ENCODE measurements at regions not wholly inside any gene's neighbourhood (a gene's known extent, or its start where the extent isn't known, plus 50 kb on each side); places are given as distances from the start of the nearest gene placed in this dataset.
A peak's percentile ranks its signal among the peaks of the same experiment; 100 is the strongest.

DNA sequence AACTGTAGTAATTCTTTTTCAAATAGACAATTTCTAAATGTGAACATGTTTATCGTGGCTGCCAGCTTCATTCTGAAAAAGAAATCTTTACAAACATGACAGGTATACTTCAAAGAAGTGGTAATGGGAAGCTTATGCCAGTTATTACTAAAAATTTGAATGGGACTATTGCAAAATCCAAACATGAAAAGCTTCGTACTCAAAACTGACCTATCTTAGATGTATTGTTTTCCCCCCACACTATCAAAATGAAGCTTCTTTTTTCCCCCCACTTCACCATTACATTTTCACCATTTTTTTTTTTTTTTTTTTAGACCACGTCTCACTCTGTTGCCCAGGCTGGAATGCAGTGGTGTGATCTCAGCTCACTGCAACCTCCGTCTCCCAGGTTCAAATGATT, 50.4 kb upstream of the SERTAD2 start:
- no peak for TF ChIP-seq JUND (IDR thresholded peaks at IDR 0.05; ENCODE audit: low read depth)
- no peak for DNase-seq (ENCODE audit: low read depth in 1 of 2, low spot score in 1 of 2)
- in situ Hi-C loops (cut with HindIII; ENCODE audit: low pct_unique_long_range_greater_than_20kb, low sequenced_read_pairs), result no loop called here

DNA sequence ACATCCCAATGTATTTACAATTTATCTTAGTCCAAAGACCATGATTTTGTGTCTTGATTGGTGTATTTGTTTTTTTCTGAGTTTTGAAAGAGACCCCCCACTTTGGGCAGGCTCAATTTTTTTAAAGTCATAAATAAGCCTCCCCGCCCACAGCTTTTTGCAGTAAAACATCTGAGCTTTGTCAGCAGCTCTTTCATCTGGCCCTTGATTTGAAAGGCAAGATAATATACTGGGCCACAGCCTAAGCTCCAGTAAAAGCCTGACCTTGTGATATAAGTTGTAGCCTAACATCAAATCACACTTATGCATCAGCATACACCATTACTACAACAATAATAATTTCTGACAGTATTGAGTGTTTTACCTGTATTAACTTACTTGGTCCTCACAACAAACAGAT, 51.3 kb upstream of the SERTAD2 start:
- DNase-seq (ENCODE audit: low read depth in 1 of 2, low spot score in 1 of 2), result no peak
- in situ Hi-C loops (cut with HindIII; ENCODE audit: low pct_unique_long_range_greater_than_20kb, low sequenced_read_pairs), result no loop called here
- TF ChIP-seq JUND (IDR thresholded peaks at IDR 0.05; ENCODE audit: low read depth), result no peak

DNA sequence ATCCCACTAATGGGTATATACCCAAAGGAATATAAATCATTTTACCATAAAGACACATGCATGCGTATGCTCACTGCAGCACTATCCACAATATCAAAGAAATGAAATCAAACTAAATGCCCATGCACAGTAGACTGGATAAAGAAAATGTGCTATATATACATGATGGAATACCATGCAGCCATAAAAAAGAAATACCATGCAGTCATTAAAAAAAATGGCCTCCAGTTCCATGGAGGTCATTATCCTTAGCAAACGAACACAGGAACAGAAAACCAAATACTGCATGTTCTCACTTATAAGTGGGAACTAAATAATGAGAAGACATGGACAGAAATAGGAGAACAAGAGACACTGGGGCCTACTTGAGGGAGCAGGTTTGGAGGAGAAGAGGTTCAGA, 53.6 kb upstream of the SERTAD2 start:
- in situ Hi-C loops (cut with HindIII; ENCODE audit: low pct_unique_long_range_greater_than_20kb, low sequenced_read_pairs), result no loop called here
- no peak for DNase-seq (ENCODE audit: low read depth in 1 of 2, low spot score in 1 of 2)
- TF ChIP-seq JUND (IDR thresholded peaks at IDR 0.05; ENCODE audit: low read depth), result no peak

DNA sequence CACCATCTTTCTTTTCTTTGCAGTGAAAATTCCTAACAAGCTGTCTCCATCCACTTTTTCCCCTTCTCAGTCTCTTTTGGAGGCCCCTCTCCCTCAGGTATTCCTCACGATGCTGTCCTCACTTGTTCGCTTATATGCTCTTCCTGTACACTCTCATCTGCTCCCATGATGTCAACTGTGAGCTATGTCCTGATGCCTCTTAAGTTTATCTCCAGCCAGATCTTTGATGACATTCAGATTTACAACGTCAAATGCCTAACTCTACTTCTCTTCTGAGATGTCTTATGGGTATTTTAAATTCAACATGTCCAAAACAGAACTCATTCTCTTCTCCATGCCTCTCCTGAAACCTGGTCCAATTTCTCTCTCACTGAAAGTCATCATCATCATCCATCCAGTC, 55.1 kb upstream of the SERTAD2 start:
- in situ Hi-C loops (cut with HindIII; ENCODE audit: low pct_unique_long_range_greater_than_20kb, low sequenced_read_pairs), result no loop called here
- DNase-seq (ENCODE audit: low read depth in 1 of 2, low spot score in 1 of 2), result no peak
- TF ChIP-seq JUND (IDR thresholded peaks at IDR 0.05; ENCODE audit: low read depth), result no peak

DNA sequence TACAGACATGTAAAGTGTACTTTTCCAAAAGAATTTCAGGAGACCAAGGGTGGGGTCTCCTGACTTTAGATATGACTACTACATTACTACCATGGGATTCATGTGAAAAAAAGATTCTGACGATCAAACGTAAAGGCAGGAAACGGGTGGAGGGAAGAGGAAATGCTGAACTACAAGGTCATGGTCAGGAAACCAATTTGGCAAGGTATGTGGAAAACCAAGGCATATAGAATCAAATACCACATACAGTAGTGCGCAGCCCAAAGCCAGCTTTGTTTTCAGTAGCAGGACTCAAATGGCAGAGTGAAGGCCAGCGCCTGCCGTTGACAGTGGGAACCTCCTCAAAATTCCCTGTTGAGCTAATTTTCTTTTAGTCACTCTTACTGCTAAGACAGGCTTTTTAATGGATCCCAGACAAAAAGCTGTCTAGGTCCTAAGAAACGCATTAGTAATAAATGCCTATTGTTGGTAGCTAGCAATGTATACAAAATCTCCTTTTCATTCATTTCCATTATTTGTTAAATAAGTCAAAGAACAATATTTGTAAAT, 57.6 kb upstream of the SERTAD2 start:
- no peak for DNase-seq (ENCODE audit: low read depth in 1 of 2, low spot score in 1 of 2)
- in situ Hi-C loops (cut with HindIII; ENCODE audit: low pct_unique_long_range_greater_than_20kb, low sequenced_read_pairs), result no loop called here
- no peak for TF ChIP-seq JUND (IDR thresholded peaks at IDR 0.05; ENCODE audit: low read depth)

DNA sequence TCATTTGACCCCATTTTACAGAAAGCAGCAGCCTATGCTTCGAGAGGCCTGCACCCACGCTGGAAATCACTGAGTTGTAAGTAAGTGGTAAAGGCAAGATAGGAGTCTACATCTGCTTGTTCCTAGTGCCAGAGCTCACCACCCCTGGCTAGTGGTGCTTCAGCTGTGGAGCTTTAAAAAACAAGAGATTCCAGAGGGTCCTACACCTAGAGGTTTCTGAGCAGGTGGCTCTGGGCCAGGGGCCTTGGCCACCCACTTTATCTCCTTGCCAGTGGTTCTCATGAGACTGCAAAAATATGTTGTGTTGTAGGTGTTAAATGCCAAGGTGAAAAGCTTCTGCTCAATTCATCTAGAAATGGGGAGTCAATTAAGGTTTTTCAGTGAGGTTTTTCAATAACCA, 60.0 kb upstream of the SERTAD2 start:
- DNase-seq (ENCODE audit: low read depth in 1 of 2, low spot score in 1 of 2), result no peak
- in situ Hi-C loops (cut with HindIII; ENCODE audit: low pct_unique_long_range_greater_than_20kb, low sequenced_read_pairs), result no loop called here
- TF ChIP-seq JUND (IDR thresholded peaks at IDR 0.05; ENCODE audit: low read depth), result no peak

DNA sequence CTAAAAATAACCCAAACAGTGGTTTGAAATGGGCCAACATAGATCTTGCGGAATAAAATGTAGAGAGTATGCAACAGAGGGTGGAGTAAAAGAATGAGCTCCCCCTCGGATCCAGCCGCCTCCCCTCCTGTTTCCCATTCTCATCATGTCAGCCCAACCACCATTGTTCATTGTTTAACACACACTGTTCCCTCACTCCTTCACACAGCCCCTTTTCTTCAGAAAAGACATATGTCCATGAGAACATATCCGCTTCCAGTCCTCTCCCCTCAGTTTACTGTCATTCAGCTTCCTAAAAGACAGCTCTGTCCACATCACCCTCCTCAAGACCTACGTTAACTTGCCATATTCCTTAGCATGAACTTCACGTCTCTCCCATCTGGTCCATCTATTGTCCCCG, 62.9 kb upstream of the SERTAD2 start:
- TF ChIP-seq JUND (IDR thresholded peaks at IDR 0.05; ENCODE audit: low read depth), result no peak
- in situ Hi-C loops (cut with HindIII; ENCODE audit: low pct_unique_long_range_greater_than_20kb, low sequenced_read_pairs), result no loop called here
- DNase-seq (ENCODE audit: low read depth in 1 of 2, low spot score in 1 of 2), result no peak

DNA sequence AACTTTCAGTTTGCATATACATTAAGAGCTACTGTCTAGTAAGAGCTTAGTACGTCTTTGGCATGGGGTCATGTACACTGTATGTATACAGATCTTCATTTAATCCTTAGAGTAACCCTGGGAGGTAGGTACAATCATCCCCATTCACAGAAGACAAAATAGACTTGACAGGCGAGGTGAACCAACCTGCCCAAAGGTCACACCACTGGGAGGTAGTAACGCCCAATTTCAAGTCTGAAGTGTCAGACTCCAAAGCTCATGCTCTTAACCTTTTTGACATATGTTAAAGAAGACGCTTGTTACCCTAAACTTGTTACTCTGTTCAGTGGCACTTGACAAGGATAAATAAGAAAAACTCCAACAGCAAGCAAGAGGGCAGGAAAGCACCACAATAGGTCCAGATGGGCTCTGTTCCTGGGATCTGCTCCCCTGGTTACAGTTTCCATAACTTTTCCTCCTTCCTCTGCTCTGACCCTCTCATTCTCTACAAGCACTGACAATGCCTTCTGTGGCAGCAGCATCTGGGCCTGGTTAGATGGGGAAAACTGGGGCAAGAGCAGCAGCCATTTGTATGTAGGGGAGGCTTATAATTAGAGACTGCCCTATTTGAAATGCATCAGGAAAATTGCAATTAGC, 64.7 kb upstream of the SERTAD2 start:
- in situ Hi-C loops (cut with HindIII; ENCODE audit: low pct_unique_long_range_greater_than_20kb, low sequenced_read_pairs), result no loop called here
- DNase-seq (ENCODE audit: low read depth in 1 of 2, low spot score in 1 of 2), result no peak
- TF ChIP-seq JUND (IDR thresholded peaks at IDR 0.05; ENCODE audit: low read depth), result no peak

DNA sequence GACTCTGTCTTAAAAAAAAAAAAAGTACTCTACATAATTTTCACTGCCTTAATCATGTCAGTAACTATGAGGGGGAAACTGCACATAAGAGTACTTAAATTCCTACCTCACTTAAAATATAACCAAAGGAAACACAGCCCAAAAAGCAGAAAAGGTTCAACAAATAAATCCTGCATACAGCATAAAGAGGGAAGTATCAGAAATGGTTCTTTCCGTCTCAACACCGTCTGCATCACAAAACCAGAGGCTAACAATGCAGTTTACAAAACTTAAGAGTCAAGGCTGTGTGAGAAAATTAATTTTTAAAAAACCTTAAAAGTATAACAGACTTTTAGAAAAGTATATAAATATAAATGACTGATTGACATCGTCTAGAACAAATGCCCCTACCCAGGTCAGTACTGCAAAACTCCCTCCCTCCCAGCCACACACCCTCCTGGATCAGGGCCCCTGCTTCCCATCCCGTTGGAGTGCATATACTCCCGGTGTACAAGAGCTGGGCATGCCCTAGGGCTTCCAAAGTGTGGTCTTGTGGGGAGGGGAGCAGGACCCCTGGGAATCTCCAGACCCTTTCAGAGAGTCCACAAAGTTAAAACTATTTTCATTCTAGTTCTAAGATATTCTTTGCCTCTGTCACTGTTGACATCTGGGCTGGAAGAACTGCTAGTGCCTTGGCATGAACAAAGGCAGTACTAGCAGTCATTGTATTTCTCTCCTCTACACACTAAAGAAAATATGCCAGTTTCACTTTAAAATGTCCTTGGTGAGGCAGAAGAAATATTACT, 67.0 kb upstream of the SERTAD2 start:
- in situ Hi-C loops (cut with HindIII; ENCODE audit: low pct_unique_long_range_greater_than_20kb, low sequenced_read_pairs), result no loop called here
- TF ChIP-seq JUND (IDR thresholded peaks at IDR 0.05; ENCODE audit: low read depth), result no peak
- peak in 1 of 2 experiments; percentile 3 for DNase-seq (ENCODE audit: low read depth in 1 of 2, low spot score in 1 of 2)

DNA sequence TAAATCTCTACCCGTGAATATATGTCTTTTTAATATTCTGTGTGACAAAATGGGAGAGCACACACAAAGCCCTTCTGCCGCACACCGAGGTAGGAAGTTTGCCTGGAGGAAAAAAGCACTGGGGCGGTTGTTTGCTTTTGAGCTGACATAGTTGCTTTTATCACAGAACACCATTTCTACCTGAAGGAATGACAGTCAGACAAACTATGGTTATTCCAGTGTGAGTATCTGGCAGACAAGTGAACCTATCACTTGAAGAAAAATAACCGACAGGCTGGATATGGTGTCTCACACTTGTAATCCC, 67.6 kb upstream of the SERTAD2 start:
- in situ Hi-C loops (cut with HindIII; ENCODE audit: low pct_unique_long_range_greater_than_20kb, low sequenced_read_pairs), result no loop called here
- peak in 1 of 2 experiments; percentile 16 for DNase-seq (ENCODE audit: low read depth in 1 of 2, low spot score in 1 of 2)
- no peak for TF ChIP-seq JUND (IDR thresholded peaks at IDR 0.05; ENCODE audit: low read depth)

DNA sequence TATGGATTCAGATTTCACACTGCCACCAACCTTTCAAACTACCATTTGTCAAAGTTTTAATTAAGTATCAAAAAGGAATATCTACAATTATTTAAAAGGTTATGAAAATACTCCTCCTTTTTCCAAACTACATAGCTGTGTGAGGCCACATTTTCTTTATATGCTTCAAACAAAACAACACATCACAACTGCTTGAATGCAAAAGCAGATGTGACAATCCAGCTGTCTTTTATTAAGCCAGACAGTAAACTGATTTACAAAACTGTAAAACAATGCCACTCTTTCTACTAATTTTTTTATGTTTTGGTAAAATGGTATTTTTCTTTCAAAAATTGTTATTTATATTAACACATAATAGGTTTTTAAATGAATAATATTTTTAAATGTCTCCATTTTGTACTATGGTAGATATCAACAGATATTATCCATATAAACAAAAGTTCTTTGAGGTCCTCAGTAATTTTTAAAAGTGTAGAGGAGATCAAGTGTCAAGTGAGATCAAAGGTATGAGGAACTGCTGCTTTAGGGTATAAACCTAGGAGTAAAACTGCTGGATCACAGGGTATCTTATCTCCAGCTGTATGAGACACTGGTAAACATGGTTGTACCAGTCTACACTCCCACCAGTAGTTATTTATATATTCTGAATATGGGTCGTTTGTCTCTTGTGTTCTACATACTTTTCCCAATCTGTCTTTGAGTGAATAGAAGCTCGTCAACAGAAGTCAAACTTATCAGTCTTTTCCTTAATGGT, 68.8 kb upstream of the SERTAD2 start:
- TF ChIP-seq JUND (IDR thresholded peaks at IDR 0.05; ENCODE audit: low read depth), result no peak
- DNase-seq (ENCODE audit: low read depth in 1 of 2, low spot score in 1 of 2), result no peak
- in situ Hi-C loops (cut with HindIII; ENCODE audit: low pct_unique_long_range_greater_than_20kb, low sequenced_read_pairs), result no loop called here

DNA sequence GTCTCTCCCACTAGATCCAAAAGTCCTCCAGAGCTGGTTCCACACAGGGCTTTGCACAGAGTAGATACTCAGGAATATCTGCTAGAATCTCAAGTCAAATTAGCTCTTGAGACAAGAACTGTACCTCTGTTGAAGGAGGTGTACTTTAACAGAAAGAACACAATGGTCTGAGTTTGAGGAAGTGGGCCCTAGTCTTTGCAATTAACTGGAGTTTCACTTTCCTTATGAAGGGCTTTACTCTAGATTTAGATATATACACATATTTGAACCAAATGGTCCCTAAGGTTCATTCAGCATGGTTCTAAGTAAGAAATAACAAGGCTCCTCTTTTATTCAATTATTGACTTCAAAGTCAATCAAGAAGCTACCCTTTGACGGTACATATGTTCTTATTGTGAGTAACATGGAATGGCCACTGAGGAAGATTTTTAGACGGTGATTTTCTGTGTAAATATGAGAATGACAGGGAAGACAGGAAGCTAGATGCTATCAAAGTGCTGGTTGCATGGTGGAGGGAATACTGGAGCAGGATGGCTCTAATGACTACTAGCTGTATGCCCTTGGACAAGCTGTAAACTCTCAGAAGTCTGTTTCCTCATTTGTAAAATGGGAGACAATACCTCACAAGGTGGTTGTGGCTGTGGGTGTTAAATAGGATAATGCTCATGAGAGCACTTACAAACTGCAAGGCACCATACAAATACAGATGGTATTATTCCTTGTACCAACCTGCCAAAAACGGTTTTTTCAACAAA, 73.5 kb upstream of the SERTAD2 start:
- no peak for TF ChIP-seq JUND (IDR thresholded peaks at IDR 0.05; ENCODE audit: low read depth)
- in situ Hi-C loops (cut with HindIII; ENCODE audit: low pct_unique_long_range_greater_than_20kb, low sequenced_read_pairs), result no loop called here
- no peak for DNase-seq (ENCODE audit: low read depth in 1 of 2, low spot score in 1 of 2)
